ENCODE measurements at regions not wholly inside any gene's neighbourhood (a gene's known extent, or its start where the extent isn't known, plus 50 kb on each side); places are given as distances from the start of the nearest gene placed in this dataset.

DNA sequence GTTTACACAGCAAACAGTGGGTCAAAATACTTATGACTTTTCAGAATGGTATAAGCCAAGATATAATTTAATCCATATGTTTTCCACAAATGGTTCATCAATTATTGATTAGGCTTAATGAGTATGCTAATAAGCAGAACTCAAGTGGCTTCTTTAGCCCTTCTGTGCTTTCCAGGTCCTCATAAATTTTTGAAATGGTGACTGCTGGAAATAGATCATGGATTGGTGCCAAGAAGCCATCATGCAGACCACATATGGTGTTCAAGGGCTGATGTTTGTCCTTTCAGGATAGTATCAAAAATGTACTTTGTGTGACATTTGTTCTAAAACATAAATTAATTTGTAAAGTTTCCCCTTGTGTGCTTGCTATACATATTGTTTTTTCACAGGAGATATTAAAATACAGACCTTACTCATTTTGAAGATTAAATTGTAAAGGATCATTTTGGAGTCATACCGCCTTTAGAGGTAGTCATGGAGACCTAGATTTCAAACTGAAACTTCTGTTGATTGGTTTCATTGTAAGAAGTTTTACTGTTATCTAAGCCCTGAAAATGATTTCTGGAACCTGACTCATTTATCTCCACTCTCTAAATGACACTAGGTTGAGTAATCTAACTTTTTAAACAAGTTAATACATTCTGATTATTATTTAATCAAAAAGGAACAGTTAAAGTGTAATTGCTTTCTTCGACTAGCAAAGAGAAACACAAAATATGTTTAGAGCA lies 507.9 kb downstream of the PLA2G4A start:
- DNase-seq: no peak

GRCh38 chr1:187338762-187339412 lies 510.1 kb downstream of the PLA2G4A start:
- DNase-seq: no peak

GRCh38 chr1:187342495-187342894 lies 513.7 kb downstream of the PLA2G4A start:
- no peak for DNase-seq

- no peak for DNase-seq
Observed at GRCh38 chr1:187374082-187374481, 545.3 kb downstream of the PLA2G4A start.

DNA sequence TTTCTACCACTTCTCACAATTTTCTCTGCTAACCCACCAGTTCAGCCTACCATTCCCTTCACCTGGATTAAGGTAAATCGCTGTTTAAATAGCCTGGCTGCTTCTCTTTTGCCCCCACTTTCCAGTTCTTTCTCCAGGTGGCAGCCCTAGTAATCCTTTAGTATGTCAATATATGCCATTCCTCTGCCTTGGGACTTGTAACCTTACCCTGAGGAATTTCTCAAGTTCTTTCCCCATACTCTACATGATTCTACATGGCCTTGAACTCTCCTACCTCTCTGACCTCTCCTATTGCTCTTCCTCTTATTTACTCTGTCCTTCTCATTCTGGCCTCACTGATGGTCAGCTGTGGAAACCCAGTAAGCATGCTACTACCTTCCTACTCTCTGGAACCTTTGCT lies 546.0 kb downstream of the PLA2G4A start:
- DNase-seq: no peak

DNA sequence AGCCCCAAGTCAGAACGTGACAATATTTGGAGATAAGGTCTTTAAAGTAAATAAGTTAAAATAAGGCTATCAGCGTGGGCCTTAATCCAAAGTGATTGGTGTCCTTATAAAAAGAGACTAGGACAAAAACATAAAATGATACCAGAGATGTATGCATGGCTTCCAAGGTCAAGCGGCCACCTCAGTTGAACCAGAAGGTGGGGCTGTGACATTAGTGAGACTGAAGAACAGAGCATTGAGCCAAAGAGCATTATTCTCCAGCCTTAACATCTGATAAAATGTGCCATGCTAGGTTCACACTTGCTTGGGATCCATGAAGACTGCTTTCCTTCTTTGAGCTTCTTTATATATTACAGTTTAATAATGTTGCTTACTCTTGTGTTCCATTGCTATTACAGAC lies 554.6 kb downstream of the PLA2G4A start:
- DNase-seq: no peak

- DNase-seq: no peak
Observed at GRCh38 chr1:187384504-187384903, 555.8 kb downstream of the PLA2G4A start.

GRCh38 chr1:187390215-187390818 lies 561.6 kb downstream of the PLA2G4A start:
- DNase-seq: no peak

DNA sequence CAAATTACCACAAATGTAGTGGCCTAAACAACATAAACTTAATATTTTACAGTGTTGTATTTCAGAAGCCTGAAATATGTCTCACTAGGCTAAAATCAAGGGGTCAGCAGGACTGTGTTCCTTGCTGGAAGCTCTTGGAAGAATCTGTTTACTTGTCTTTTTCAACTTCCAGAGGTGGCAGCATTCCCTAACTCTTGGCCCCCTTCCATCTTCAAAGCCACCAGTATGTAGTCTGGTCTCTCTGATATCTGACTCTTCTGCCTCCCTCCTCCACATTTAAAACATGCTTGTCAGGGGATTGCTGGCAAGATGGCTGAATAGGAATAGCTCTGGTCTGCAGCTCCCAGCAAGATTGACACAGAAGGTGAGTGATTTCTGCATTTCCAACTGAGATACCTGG lies 567.5 kb downstream of the PLA2G4A start:
- no peak for DNase-seq

DNA sequence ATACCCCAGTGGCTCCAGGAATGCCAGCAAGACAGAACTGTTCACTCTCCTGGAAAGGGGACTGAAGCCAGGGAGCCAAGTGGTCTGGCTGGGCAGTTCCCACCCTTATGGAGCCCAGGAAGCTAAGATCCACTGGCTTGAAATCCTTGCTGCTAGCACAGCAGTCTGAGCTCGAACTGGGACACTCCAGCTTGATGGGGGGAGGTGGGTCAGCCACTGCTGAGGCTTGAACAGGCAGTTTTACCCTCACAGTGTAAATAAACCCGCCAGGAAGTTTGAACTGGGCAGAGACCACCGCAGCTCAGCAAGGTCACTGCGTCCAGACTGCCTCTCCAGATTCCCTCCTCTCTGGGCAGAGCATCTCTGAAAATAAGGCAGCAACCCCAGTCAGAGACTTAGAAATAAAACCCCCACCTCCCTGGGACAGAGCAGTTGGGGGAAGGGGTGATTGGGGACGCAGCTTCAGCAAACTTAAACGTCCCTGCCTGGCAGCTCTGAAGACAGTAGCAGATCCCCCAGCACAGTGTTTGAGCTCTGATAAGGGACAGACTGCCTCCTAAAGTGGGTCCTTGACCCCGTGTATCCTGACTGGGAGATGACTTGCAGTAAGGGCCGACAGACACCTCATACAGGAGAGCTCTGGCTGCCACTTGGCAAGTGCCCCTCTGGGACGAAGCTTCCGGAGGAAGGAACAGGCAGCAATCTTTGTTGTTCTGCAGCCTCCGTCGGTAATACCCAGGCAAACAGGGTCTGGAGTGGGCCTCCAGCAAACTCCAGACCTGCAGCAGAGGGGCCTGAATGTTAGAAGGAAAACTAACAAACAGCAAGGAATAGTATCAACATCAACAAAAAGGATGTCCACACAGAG lies 568.4 kb downstream of the PLA2G4A start:
- no peak for DNase-seq

DNA sequence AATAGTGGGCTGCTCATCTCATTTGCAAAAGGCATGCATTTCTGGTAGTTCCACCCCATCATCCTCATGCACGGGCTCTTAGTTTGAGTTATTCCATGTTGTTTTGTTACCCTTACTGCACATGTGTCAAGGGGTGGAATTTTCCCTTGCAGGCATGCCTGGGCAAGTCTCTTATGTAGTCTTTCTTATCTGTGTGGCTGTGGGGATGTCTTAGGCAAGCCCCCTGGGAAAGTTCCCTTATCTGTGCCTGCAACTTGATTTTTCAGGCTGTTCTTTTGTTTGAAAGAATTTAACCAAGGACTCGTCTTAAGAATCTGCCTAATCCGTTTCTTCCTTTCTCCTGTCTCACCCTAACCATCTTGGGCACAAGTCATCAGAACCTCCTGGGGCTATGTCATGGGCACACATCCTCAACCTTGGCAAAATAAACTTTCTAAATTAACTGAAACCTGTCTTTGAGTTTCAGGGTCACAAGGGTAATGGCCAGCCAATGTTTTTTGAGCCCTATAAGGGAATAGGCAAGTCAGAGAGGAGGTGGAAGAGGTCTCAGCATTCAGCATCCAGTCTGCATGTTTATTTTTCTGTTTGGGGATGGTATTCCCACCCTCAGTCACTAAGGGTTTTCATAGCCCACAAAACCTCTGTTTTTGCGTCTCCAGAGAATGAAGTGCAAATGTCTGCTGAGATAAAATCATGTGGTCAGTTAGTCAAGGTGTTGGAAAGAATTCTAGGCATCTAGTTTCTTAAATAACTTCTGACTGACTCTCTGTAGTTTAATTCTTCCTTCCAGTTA lies 579.7 kb downstream of the PLA2G4A start:
- DNase-seq: no peak

GRCh38 chr1:187409341-187409740 lies 580.6 kb downstream of the PLA2G4A start:
- DNase-seq: no peak

DNA sequence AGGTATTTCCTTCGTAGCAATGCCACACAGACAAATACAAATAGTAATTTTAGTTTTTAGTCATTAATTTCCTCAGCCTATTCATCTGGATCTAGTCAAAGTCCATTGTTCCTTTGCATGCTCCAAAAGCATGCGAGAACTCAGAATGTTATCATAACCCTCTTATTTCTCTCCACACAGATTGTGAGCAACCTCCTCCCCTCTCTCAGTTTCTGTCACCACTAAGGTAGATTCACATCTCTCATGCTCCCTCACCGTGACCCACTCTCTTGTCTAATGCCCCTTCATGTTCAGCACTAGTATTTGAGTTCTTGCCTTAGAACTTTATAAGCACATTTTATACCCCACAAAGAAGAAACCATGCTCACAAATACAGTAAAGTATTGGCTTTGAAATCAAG lies 582.4 kb downstream of the PLA2G4A start:
- DNase-seq: no peak

DNA sequence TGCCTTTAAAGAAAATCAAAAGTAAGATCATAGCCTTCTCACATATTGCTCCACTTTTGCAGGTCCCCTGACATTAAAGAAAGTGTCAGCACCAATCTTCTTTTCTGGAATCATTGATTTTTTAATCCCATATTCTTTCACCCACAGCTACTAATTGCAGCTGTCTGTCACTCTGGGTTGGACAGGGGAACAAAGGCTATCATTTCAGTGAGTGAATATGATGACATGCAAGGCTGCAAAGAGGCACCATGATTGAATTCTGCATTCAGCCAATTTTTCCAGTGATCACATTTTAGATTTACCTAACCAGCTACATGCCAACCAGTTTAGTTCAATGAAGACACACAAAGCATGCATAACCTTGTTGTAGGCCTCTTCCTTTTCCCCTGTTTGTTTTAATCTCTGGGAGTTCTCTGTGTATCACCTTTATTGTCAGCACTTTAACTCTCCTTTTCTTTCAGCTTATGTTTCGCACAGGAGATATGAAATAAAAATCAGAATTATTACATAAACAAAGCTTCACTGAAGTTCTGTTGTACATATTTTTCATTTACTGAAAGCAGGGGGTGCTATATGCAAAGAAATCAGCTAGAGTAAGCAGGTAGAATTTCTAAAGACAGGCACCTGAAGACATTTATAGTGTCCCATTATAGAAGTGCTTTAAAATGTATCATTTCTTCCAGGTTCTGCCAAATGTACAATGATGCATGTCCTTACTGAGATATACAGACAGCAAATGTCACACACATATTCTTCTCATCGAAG lies 584.8 kb downstream of the PLA2G4A start:
- no peak for DNase-seq

GRCh38 chr1:187415065-187415464 lies 586.3 kb downstream of the PLA2G4A start:
- no peak for DNase-seq

GRCh38 chr1:187417520-187417919 lies 588.8 kb downstream of the PLA2G4A start:
- DNase-seq: no peak

DNA sequence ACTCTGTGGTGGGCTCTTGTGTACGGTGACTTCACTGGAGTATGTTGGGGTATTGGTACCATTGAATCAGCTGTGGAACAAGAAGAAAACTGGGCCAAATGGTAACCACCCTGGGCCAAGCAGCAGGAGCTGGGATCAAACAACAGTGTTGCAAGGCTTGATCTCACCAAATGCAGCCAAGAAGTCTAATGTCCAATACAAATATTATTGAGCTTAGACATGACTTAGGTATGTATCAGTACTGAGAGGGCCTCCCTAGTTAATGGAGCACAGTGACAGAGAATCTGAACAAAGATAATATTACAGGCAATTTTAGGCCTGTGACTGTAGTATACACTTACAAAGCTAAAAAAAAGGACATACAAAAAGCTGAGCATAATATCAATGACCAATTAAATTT lies 604.8 kb downstream of the PLA2G4A start:
- DNase-seq: no peak

GRCh38 chr1:187442603-187443002 lies 613.9 kb downstream of the PLA2G4A start:
- DNase-seq: no peak

DNA sequence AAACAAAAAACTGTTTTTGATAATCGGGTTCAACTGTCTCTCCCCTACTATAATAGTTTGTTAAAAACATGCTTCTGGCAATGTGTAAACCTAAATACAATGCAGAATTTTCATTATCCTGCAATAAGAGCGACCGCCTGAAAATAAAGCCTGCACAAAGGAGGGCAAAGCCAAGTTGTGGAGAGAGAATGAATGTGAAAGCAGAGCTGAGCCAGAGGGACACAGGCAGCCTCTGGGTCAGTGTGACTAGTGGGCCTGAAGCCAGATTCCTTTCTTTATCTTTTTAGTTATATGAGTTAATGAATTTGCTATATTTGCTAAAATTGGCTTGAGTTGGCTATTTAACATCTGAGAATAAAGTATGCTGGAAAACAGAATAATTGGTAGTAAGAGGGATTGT lies 615.2 kb downstream of the PLA2G4A start:
- no peak for DNase-seq

DNA sequence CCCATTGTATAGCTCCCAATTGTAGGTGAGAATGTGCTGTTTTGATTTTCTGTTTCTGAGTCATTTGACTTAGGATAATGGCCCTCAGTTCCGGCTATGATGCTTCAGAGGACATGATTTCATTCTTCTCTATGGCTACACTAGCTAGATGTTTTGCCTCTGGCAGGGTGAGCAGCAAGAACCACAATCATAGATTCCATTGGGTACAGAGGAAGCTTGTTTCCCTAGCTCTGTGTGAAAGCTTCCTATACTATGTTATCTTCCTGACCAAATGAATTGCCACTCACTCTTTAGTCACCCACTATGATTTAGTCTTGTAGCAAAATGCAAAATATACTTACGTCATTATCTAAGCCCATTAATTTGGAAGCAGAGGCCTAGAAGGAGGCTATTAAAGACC lies 616.3 kb downstream of the PLA2G4A start:
- DNase-seq: no peak

GRCh38 chr1:187451238-187451637 lies 622.5 kb downstream of the PLA2G4A start:
- DNase-seq: no peak

GRCh38 chr1:187454010-187454409 lies 625.3 kb downstream of the PLA2G4A start:
- no peak for DNase-seq

Data from amniotic stem cell (primary cell).